Keratinocyte (primary cell): ENCODE measurements at regions not wholly inside any gene's neighbourhood (a gene's known extent, or its start where the extent isn't known, plus 50 kb on each side); places are given as distances from the start of the nearest gene placed in this dataset.

Experiments
- EZH2 ChIP-seq: IDR thresholded peaks from one replicate; pipeline ENCODE4 v1.6.1; 2012; ENCODE audit warnings: inconsistent platforms, mild to moderate bottlenecking, low read length, moderate library complexity
- TF ChIP-seq, protein P1 (sequence below), 3 experiments: IDR thresholded peaks in 1 of 3; conservative IDR thresholded peaks in 1 of 3; optimal IDR thresholded peaks in 1 of 3; 2 replicates in 2 of 3; 3 replicates in 1 of 3; pipeline versions ENCODE3 to v1.5.1; 2011; ENCODE audit warnings: low read length in 3 of 3, mild to moderate bottlenecking in 3 of 3, moderate library complexity in 2 of 3, control low read depth in 1 of 3, inconsistent platforms in 1 of 3; ENCODE audit not compliant: insufficient read depth in 2 of 3; ENCODE audit errors: extremely low read depth in 1 of 3

DNA sequence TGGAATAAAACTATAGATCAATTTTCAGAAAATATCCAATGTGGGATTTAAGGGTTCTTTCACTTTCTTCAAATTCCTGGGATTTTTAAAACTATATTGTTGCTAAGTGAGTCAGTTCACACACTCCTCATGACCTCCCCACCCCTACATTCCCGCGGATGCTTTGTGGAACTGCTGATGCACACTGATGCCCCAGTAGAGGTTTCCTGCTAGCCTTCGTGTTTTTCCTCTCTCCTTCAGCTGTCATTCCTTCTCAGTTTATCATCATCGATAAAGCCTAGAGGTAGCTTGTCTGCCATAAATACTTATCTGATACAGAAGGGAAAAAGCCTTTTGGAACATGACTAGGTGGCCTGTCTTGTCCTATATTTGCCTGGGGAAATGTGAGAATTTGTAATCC is 67.4 kb upstream of the GALNT5 start:
- TF ChIP-seq, protein P1, sequence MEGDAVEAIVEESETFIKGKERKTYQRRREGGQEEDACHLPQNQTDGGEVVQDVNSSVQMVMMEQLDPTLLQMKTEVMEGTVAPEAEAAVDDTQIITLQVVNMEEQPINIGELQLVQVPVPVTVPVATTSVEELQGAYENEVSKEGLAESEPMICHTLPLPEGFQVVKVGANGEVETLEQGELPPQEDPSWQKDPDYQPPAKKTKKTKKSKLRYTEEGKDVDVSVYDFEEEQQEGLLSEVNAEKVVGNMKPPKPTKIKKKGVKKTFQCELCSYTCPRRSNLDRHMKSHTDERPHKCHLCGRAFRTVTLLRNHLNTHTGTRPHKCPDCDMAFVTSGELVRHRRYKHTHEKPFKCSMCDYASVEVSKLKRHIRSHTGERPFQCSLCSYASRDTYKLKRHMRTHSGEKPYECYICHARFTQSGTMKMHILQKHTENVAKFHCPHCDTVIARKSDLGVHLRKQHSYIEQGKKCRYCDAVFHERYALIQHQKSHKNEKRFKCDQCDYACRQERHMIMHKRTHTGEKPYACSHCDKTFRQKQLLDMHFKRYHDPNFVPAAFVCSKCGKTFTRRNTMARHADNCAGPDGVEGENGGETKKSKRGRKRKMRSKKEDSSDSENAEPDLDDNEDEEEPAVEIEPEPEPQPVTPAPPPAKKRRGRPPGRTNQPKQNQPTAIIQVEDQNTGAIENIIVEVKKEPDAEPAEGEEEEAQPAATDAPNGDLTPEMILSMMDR (optimal IDR thresholded peaks at IDR 0.05 in 1 of 3, IDR thresholded peaks at IDR 0.05 in 1 of 3, conservative IDR thresholded peaks at IDR 0.05 in 1 of 3; ENCODE audit: extremely low read depth in 1 of 3, insufficient read depth in 2 of 3, low read length in 3 of 3): no peak
- TF ChIP-seq EZH2: no peak
